Peyer's patch (tissue), 4 donors: ENCODE measurements at regions not wholly inside any gene's neighbourhood (a gene's known extent, or its start where the extent isn't known, plus 50 kb on each side); places are given as distances from the start of the nearest gene placed in this dataset.

Experiments used
- DNase-seq, 3 donors: peaks; one replicate each; pipeline ENCODE4 v3.0.0-alpha.2; 2017 to 2019
- H3K27ac ChIP-seq, 4 donors: fragments of 200-600 bp; sonication (generic); one replicate each; pipeline ENCODE4 v1.5.1; 2016 to 2019
- H3K27me3 ChIP-seq, 2 donors: fragments of 200-600 bp; sonication (generic); one replicate each; pipeline ENCODE4 v1.5.1; 2019
- H3K36me3 ChIP-seq, 3 donors: fragments of 200-600 bp; sonication (generic); one replicate each; pipeline ENCODE4 v1.5.1; 2016 to 2019
- H3K4me1 ChIP-seq, 4 donors: fragments of 200-600 bp; sonication (generic); one replicate each; pipeline ENCODE4 v1.5.1; 2016 to 2019
- H3K4me3 ChIP-seq, 4 donors: fragments of 200-600 bp; sonication (generic); 1 replicate in 3 of 4; 2 replicates in 1 of 4; pipeline ENCODE4 v1.5.1; 2016 to 2019; ENCODE audit warnings: mild to moderate bottlenecking in 1 of 4
- H3K9me3 ChIP-seq, 4 donors: fragments of 200-600 bp; sonication (generic); one replicate each; pipeline ENCODE4 v1.5.1; 2016 to 2019; ENCODE audit warnings: mild to moderate bottlenecking in 1 of 4
- POLR2A ChIP-seq, 2 donors: fragments of 450-650 bp; IDR thresholded peaks; one replicate each; pipeline ENCODE4 v1.5.1; 2017; ENCODE audit warnings: antibody characterized with exemption in 2 of 2, mild to moderate bottlenecking in 2 of 2, moderate library complexity in 2 of 2
- TF ChIP-seq, protein P1 (sequence below), 6 experiments: fragments of 450-650 bp in 4 of 6; fragments of 200-600 bp in 2 of 6; sonication (generic) in 1 of 6; IDR thresholded peaks; one replicate each; pipeline ENCODE4 v1.5.1; 2017 to 2019; ENCODE audit warnings: antibody characterized with exemption in 6 of 6, mild to moderate bottlenecking in 3 of 6, moderate library complexity in 1 of 6

DNA sequence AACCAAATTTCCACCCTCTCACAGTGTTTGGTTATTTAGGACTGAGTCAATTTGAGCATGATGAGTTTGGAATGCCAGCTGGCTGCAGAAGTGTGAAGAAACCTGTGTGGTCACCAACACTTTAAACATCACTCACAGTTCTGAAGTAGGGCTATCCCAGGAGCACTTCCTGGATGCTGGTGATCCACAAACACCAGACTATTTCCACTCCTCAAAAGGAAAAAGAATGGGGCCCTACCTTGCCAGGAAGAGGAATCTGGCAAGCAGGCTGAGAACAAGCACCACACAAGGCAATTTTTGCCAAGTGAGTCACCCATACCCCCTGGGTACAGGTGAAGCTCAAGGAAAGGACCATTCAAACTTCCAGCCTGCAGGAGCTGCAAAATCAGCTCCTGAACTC, 294.2 kb upstream of the PTGER4 start:
- Histone ChIP-seq H3K4me3 (no peak overlapping the region), H3K9me3 (no peaks in the 10 kb centered on the region), H3K27ac (peak overlapping the region in 2 of 4 donors; percentile 11 to 33), H3K4me1 (peaks cover 0 to 22% (median 10%) of the 10 kb centered on the region in 4 donors), H3K36me3 (no peaks in the 10 kb centered on the region), H3K27me3 (no peaks in the 10 kb centered on the region)
- DNase-seq, result no peak
- TF ChIP-seq, protein P1, sequence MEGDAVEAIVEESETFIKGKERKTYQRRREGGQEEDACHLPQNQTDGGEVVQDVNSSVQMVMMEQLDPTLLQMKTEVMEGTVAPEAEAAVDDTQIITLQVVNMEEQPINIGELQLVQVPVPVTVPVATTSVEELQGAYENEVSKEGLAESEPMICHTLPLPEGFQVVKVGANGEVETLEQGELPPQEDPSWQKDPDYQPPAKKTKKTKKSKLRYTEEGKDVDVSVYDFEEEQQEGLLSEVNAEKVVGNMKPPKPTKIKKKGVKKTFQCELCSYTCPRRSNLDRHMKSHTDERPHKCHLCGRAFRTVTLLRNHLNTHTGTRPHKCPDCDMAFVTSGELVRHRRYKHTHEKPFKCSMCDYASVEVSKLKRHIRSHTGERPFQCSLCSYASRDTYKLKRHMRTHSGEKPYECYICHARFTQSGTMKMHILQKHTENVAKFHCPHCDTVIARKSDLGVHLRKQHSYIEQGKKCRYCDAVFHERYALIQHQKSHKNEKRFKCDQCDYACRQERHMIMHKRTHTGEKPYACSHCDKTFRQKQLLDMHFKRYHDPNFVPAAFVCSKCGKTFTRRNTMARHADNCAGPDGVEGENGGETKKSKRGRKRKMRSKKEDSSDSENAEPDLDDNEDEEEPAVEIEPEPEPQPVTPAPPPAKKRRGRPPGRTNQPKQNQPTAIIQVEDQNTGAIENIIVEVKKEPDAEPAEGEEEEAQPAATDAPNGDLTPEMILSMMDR (IDR thresholded peaks at IDR 0.05), result no peak
- no peak for TF ChIP-seq POLR2A (IDR thresholded peaks at IDR 0.05)

GRCh38 chr5:40384782-40385390, 294.8 kb upstream of the PTGER4 start:
- H3K27me3 ChIP-seq, result no peaks in the 10 kb centered on the region
- H3K36me3 ChIP-seq, result no peaks in the 10 kb centered on the region
- H3K4me1 ChIP-seq, result peaks cover 0 to 22% (median 10%) of the 10 kb centered on the region in 4 donors
- no peak for DNase-seq
- no peaks in the 10 kb centered on the region for H3K9me3 ChIP-seq
- TF ChIP-seq POLR2A (IDR thresholded peaks at IDR 0.05), result no peak
- TF ChIP-seq, protein P1 (IDR thresholded peaks at IDR 0.05), result no peak
- H3K4me3 ChIP-seq, result no peak overlapping the region
- peak overlapping the region in 3 of 4 donors; percentile 1 to 66 (median 21) for H3K27ac ChIP-seq

DNA sequence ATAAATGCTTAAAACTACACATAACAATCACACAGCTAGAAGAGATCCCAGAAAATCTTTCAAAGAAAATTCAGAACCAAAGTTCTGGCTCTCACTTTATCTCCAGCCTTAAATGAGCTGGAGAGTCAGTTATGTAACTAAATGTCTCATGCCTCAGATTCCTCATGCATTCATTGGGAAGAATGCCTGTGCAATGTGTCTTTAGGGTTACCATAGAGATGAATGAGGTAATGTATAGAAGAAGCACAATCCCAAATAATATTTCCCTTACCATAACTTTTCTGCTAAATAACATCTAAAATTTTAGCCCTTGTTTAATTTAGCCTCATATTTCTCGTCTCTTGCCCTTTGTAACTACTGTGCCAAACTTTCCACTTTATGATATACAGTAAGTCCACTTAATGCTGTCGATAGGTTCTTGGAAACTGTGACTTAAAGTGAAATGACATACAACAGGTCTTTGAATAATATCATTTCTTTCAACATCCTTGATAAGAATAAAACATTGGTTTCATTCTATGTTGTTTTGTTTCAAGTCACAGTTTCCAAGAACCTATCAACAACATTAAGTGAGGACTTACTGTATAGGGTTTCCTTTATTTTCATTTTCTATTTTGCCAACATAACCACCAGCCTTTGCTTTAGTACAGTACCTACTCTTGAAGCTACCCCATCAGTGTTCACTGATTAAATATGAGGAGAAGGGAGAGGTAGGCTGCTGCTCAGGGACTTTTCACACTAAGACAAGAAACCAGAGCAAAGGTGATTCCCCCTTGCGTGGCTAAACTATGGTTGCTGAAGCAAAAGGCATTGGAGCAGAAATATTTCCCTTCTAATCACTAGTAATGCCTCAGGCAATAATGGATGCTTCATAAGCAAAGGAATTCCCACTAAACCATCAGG, 295.7 kb upstream of the PTGER4 start:
- Histone ChIP-seq H3K27ac (peak overlapping the region in 3 of 4 donors; percentile 1 to 66 (median 21)), H3K4me3 (no peak overlapping the region)
- DNase-seq, result no peak

GRCh38 chr5:40381676-40382363, 297.9 kb upstream of the PTGER4 start:
- DNase-seq, result no peak
- peak overlapping the region in 2 of 4 donors; percentile 14 to 78 for H3K27ac ChIP-seq

More for the DNA sequence above, 295.7 kb upstream of the PTGER4 start:
- no peaks in the 10 kb centered on the region for H3K9me3 ChIP-seq
- H3K27me3 ChIP-seq, result no peaks in the 10 kb centered on the region
- H3K4me1 ChIP-seq, result peaks cover 0 to 22% (median 10%) of the 10 kb centered on the region in 4 donors
- no peaks in the 10 kb centered on the region for H3K36me3 ChIP-seq
- no peak for TF ChIP-seq POLR2A (IDR thresholded peaks at IDR 0.05)
- TF ChIP-seq, protein P1 (IDR thresholded peaks at IDR 0.05), result no peak

GRCh38 chr5:40381016-40381415, 298.7 kb upstream of the PTGER4 start:
- H3K27me3 ChIP-seq, result no peaks in the 10 kb centered on the region
- TF ChIP-seq, protein P1 (IDR thresholded peaks at IDR 0.05), result no peak
- TF ChIP-seq POLR2A (IDR thresholded peaks at IDR 0.05), result no peak
- H3K4me3 ChIP-seq, result no peak overlapping the region
- H3K36me3 ChIP-seq, result no peaks in the 10 kb centered on the region
- peaks cover 0 to 26% (median 10%) of the 10 kb centered on the region in 4 donors for H3K4me1 ChIP-seq
- H3K27ac ChIP-seq, result peak overlapping the region in 1 of 4 donors; percentile 78
- no peak for DNase-seq
- H3K9me3 ChIP-seq, result no peaks in the 10 kb centered on the region

More at GRCh38 chr5:40381676-40382363, 297.9 kb upstream of the PTGER4 start:
- H3K36me3 ChIP-seq, result no peaks in the 10 kb centered on the region
- peaks cover 0 to 22% (median 10%) of the 10 kb centered on the region in 4 donors for H3K4me1 ChIP-seq
- H3K4me3 ChIP-seq, result no peak overlapping the region
- TF ChIP-seq POLR2A (IDR thresholded peaks at IDR 0.05), result no peak
- TF ChIP-seq, protein P1 (IDR thresholded peaks at IDR 0.05), result no peak
- no peaks in the 10 kb centered on the region for H3K27me3 ChIP-seq
- no peaks in the 10 kb centered on the region for H3K9me3 ChIP-seq
